ENCODE measurements at regions not wholly inside any gene's neighbourhood (a gene's known extent, or its start where the extent isn't known, plus 50 kb on each side); places are given as distances from the start of the nearest gene placed in this dataset.

DNA sequence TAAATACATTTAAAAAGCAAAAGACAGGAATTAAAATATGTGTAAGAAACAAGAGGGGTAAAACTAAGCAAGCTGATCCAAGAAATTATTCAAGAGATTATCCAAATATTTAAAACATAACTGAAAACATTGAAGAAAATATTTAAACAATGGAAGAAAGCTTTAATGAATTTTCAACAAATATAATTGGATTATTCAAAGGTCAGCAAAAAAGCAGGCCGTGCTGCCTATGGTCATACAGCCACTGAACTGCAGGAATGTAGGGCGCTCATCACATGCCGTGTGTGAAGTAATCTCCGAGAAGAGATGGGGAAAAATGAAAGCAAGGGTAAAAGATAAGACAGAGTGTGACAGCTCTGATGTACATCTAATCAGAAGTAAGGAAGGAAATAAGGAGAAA, 1195.4 kb upstream of the EYS start:
- H3K27me3 ChIP-seq (replicated peaks in 1 of 2; ENCODE audit: control insufficient read depth in 2 of 2, insufficient read depth in 2 of 2, low read length in 1 of 2): no peaks in the 10 kb centered on the region
- ATAC-seq: no peak
- no peak for FAIRE-seq
- no peak overlapping the region for H3K27ac ChIP-seq (ENCODE audit: control insufficient read depth, insufficient read depth)
- CTCF ChIA-PET: no interaction called here
- RAD21 ChIA-PET (ENCODE audit: unreplicated experiment): no interaction called here
- no peak for TF ChIP-seq ZSCAN29 (IDR thresholded peaks at IDR 0.05)
- no peak for TF ChIP-seq JUNB (IDR thresholded peaks at IDR 0.05)
- no peak for TF ChIP-seq SUZ12 (IDR thresholded peaks at IDR 0.05; ENCODE audit: unreplicated experiment)
- TF ChIP-seq NFIC (IDR thresholded peaks at IDR 0.05; ENCODE audit: low read depth, low read length): no peak
- TF ChIP-seq GABPA (IDR thresholded peaks at IDR 0.05; ENCODE audit: low read depth): no peak
- TF ChIP-seq PAX5 (IDR thresholded peaks at IDR 0.05; ENCODE audit: borderline replicate concordance, low read depth, low read length): no peak
- TF ChIP-seq POLR2A (IDR thresholded peaks at IDR 0.05; ENCODE audit: low read depth, low read length): no peak
- TF ChIP-seq, protein P1, sequence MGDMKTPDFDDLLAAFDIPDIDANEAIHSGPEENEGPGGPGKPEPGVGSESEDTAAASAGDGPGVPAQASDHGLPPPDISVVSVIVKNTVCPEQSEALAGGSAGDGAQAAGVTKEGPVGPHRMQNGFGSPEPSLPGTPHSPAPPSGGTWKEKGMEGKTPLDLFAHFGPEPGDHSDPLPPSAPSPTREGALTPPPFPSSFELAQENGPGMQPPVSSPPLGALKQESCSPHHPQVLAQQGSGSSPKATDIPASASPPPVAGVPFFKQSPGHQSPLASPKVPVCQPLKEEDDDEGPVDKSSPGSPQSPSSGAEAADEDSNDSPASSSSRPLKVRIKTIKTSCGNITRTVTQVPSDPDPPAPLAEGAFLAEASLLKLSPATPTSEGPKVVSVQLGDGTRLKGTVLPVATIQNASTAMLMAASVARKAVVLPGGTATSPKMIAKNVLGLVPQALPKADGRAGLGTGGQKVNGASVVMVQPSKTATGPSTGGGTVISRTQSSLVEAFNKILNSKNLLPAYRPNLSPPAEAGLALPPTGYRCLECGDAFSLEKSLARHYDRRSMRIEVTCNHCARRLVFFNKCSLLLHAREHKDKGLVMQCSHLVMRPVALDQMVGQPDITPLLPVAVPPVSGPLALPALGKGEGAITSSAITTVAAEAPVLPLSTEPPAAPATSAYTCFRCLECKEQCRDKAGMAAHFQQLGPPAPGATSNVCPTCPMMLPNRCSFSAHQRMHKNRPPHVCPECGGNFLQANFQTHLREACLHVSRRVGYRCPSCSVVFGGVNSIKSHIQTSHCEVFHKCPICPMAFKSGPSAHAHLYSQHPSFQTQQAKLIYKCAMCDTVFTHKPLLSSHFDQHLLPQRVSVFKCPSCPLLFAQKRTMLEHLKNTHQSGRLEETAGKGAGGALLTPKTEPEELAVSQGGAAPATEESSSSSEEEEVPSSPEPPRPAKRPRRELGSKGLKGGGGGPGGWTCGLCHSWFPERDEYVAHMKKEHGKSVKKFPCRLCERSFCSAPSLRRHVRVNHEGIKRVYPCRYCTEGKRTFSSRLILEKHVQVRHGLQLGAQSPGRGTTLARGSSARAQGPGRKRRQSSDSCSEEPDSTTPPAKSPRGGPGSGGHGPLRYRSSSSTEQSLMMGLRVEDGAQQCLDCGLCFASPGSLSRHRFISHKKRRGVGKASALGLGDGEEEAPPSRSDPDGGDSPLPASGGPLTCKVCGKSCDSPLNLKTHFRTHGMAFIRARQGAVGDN (IDR thresholded peaks at IDR 0.05): no peak
- TF ChIP-seq, protein P2, sequence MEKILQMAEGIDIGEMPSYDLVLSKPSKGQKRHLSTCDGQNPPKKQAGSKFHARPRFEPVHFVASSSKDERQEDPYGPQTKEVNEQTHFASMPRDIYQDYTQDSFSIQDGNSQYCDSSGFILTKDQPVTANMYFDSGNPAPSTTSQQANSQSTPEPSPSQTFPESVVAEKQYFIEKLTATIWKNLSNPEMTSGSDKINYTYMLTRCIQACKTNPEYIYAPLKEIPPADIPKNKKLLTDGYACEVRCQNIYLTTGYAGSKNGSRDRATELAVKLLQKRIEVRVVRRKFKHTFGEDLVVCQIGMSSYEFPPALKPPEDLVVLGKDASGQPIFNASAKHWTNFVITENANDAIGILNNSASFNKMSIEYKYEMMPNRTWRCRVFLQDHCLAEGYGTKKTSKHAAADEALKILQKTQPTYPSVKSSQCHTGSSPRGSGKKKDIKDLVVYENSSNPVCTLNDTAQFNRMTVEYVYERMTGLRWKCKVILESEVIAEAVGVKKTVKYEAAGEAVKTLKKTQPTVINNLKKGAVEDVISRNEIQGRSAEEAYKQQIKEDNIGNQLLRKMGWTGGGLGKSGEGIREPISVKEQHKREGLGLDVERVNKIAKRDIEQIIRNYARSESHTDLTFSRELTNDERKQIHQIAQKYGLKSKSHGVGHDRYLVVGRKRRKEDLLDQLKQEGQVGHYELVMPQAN (conservative IDR thresholded peaks at IDR 0.05): no peak
- no peak for TF ChIP-seq NRF1 (conservative IDR thresholded peaks at IDR 0.05; ENCODE audit: low read depth, low read length)
- no peak for TF ChIP-seq MEF2B (IDR thresholded peaks at IDR 0.05; ENCODE audit: partially characterized antibody, poor library complexity, severe bottlenecking)
- TF ChIP-seq YBX1 (IDR thresholded peaks at IDR 0.05): no peak
- TF ChIP-seq RB1 (IDR thresholded peaks at IDR 0.05; ENCODE audit: borderline replicate concordance): no peak
- no peak for TF ChIP-seq NFYB (IDR thresholded peaks at IDR 0.05; ENCODE audit: insufficient read depth, low read depth, low read length)
- no peak for TF ChIP-seq MTA3 (IDR thresholded peaks at IDR 0.05; ENCODE audit: borderline replicate concordance, low read length)
- TF ChIP-seq ATF7 (IDR thresholded peaks at IDR 0.05; ENCODE audit: low read depth): no peak
- H3K9ac ChIP-seq (ENCODE audit: control insufficient read depth, insufficient read depth, low read length): no peak overlapping the region
- H3K4me3 ChIP-seq: no peak overlapping the region
- no peaks in the 10 kb centered on the region for H3K36me3 ChIP-seq (ENCODE audit: control insufficient read depth in 2 of 2, insufficient read depth in 2 of 2, low read length in 1 of 2)
- in situ Hi-C loops (cut with MboI) (no loop called here), intact Hi-C loops (cut with micrococcal nuclease; ENCODE audit: unreplicated experiment) (no loop called here)
- no peak for DNase-seq (ENCODE audit: low read depth, low spot score)
- peaks cover 2% of the 10 kb centered on the region; the same call in 1 of the 3 replicates for H3K9me3 ChIP-seq (replicated peaks; ENCODE audit: control insufficient read depth, insufficient read depth, low read length)
- POLR2A ChIA-PET: no interaction called here
- H3K4me1 ChIP-seq (ENCODE audit: control insufficient read depth, insufficient read depth, low read length): no peaks in the 10 kb centered on the region
- H2AFZ ChIP-seq (ENCODE audit: control insufficient read depth, low read depth, low read length): no peak overlapping the region
- 50% methylated on average over 4 of the region's 4 CpGs for WGBS (ENCODE audit: insufficient coverage, insufficient replicate concordance, low lambda C conversion rate, missing lambda C conversion rate)
- SMC1A ChIA-PET (ENCODE audit: uncharacterized antibody, unreplicated experiment): interaction anchor here (1.7 kb wide), 1 partner anchor 20 kb away, joined by 4 read pairs; no protein-coding TSS in a partner anchor
- no peaks in the 10 kb centered on the region for H3K79me2 ChIP-seq (ENCODE audit: control insufficient read depth, insufficient read depth, low read length)
- no peak overlapping the region for H3K4me2 ChIP-seq (ENCODE audit: control insufficient read depth, insufficient read depth)
- no TSS peak for BruUV-seq (replicated peaks)
- H4K20me1 ChIP-seq (ENCODE audit: control insufficient read depth, insufficient read depth): no peaks in the 10 kb centered on the region
